Activated CD4-positive, alpha-beta T cell treated with anti-CD3 and anti-CD28 coated beads, Interleukin-2, amount 50 U/mL, for 16 hours (primary cell): ENCODE measurements at regions not wholly inside any gene's neighbourhood (a gene's known extent, or its start where the extent isn't known, plus 50 kb on each side); places are given as distances from the start of the nearest gene placed in this dataset.
"Not testable (repeated sequence)": the region's sequence is repeated elsewhere in the genome, so short reads cannot be mapped to it uniquely, and the experiment has no call there.

Experiments used
- DNase-seq: peaks from one replicate; pipeline ENCODE4 v3.0.0-alpha.2; 2020

- DNase-seq = no peak
Observed at GRCh38 chr2:163062524-163062923, 224.0 kb upstream of the KCNH7 start.

GRCh38 chr2:163046615-163047014, 208.0 kb upstream of the KCNH7 start:
- DNase-seq = no peak

- DNase-seq = no peak
Observed at GRCh38 chr2:163045830-163046229, 207.3 kb upstream of the KCNH7 start.

GRCh38 chr2:163044114-163044513, 205.5 kb upstream of the KCNH7 start:
- no peak for DNase-seq

GRCh38 chr2:163043201-163043600, 204.6 kb upstream of the KCNH7 start:
- no peak for DNase-seq

GRCh38 chr2:163039266-163039665, 200.7 kb upstream of the KCNH7 start:
- no peak for DNase-seq

GRCh38 chr2:163028807-163029206, 190.2 kb upstream of the KCNH7 start:
- no peak for DNase-seq

GRCh38 chr2:163026136-163026775, 187.7 kb upstream of the KCNH7 start:
- DNase-seq = not testable (repeated sequence)

- DNase-seq = not testable (repeated sequence)
Observed at GRCh38 chr2:163016882-163017281, 178.3 kb upstream of the KCNH7 start.

GRCh38 chr2:163011000-163011399, 172.4 kb upstream of the KCNH7 start:
- DNase-seq = no peak

GRCh38 chr2:163008642-163009041, 170.1 kb upstream of the KCNH7 start:
- DNase-seq = no peak

GRCh38 chr2:162994718-162995117, 156.2 kb upstream of the KCNH7 start:
- DNase-seq = no peak

- no peak for DNase-seq
Observed at GRCh38 chr2:162992828-162993227, 154.3 kb upstream of the KCNH7 start.

- DNase-seq = no peak
Observed at GRCh38 chr2:162989507-162989906, 150.9 kb upstream of the KCNH7 start.

GRCh38 chr2:162974771-162975170, 136.2 kb upstream of the KCNH7 start:
- no peak for DNase-seq

- DNase-seq = peak; percentile 10
Observed at GRCh38 chr2:162972383-162972782, 133.8 kb upstream of the KCNH7 start.

GRCh38 chr2:162968306-162968705, 129.7 kb upstream of the KCNH7 start:
- DNase-seq = no peak

- no peak for DNase-seq
Observed at GRCh38 chr2:162967811-162968210, 129.2 kb upstream of the KCNH7 start.

- DNase-seq = no peak
Observed at GRCh38 chr2:162967147-162967546, 128.6 kb upstream of the KCNH7 start.

- DNase-seq = no peak
Observed at GRCh38 chr2:162965191-162965590, 126.6 kb upstream of the KCNH7 start.

- no peak for DNase-seq
Observed at GRCh38 chr2:162964513-162964912, 125.9 kb upstream of the KCNH7 start.

GRCh38 chr2:162963156-162963555, 124.6 kb upstream of the KCNH7 start:
- DNase-seq = no peak

- DNase-seq = no peak
Observed at GRCh38 chr2:162945785-162946184, 107.2 kb upstream of the KCNH7 start.

- no peak for DNase-seq
Observed at GRCh38 chr2:162938387-162938786, 99.8 kb upstream of the KCNH7 start.

- DNase-seq = no peak
Observed at GRCh38 chr2:162934191-162934590, 95.6 kb upstream of the KCNH7 start.

- DNase-seq = no peak
Observed at GRCh38 chr2:162932416-162932815, 93.8 kb upstream of the KCNH7 start.
